Esophagus mucosa (tissue), 1 donor: ENCODE measurements at regions not wholly inside any gene's neighbourhood (a gene's known extent, or its start where the extent isn't known, plus 50 kb on each side); places are given as distances from the start of the nearest gene placed in this dataset.
"Not testable (repeated sequence)": the region's sequence is repeated elsewhere in the genome, so short reads cannot be mapped to it uniquely, and the experiment has no call there.

Source experiments
- ATAC-seq: fragments of 200-7000 bp; cut with Tn5 transposase; one replicate; pipeline ENCODE4 v1.9.1; 2020
- donor health status: DM: yes; HTN: yes; CAD: no.

DNA sequence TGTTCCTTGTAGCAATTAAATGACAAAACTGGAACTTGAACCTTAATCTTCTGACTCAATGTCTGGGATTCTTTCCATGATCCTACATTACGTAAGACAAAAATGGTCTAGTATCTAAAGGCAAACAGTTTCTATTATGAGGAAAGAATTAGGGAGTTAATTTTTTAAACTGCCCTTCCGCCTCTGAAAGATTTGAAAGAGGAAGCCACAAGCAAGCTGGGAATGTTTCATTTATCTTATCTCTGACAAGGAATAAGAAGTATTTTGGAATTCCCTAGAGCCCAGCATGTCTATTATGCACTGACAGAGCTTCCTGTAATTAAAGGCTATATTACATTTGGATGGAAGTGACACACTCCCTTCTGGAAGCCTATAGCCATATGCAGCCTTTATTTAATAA, 558.8 kb upstream of the CDH2 start:
- ATAC-seq = no peak

GRCh38 chr18:28729321-28729720, 552.4 kb upstream of the CDH2 start:
- ATAC-seq = no peak

GRCh38 chr18:28728891-28729290, 552.0 kb upstream of the CDH2 start:
- no peak for ATAC-seq

DNA sequence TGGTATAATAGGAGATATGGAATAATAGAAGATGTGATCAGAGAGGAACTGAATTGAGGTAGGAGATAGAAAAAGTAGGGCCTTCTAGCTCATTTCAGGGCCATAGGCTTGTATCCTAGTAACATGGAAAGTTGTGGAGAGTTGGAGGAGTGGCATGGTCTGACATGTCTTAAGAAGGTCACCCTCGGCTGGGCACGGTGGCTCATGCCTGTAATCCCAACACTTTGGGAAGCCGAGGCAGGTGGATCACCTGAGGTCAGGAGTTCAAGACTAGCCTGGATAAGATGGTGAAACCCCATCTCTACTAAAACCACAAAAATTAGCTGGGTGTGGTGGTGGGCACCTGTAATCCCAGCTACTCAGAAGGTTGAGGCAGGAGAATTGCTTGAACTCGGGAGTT, 550.3 kb upstream of the CDH2 start:
- ATAC-seq = not testable (repeated sequence)

- ATAC-seq = no peak
These were observed 548.9 kb upstream of the CDH2 start for GRCh38 chr18:28725876-28726275.

DNA sequence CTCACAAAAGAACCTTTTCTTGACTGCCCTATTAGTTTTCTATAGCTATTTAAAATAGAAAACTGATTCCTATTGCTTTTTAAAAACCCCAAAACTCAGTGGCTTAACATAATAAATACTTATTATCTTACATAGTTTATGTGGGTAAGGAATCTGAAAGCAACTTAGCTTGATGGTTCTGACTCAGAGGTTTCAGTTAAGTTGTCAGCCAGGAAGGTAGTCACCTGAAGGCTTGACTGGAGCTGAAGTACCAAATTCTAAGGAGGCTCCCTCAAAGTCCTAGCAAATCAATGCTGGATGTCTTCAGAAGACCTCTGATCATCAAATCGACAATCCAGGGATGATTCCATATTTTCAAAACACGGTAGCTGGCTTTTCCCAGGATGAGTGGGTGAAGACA, 546.6 kb upstream of the CDH2 start:
- no peak for ATAC-seq

DNA sequence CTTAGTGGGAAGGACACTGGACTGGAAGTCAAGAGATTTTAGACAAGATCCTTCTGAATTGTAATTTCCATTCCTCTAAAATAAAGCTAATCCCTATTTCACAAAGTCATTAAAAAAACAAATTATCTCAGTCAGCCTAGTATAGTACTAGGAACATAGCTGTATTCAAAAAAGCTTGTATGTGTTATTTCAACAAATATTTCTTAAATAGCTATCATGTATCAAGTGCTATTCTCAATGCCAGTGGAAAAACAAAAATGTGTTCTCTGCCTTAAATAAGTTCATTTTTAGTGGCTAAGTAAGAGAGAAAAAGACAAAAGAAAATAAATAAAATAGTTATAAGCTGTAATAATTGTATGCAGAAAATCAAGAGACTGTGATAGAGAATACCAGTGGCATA, 541.8 kb upstream of the CDH2 start:
- no peak for ATAC-seq

DNA sequence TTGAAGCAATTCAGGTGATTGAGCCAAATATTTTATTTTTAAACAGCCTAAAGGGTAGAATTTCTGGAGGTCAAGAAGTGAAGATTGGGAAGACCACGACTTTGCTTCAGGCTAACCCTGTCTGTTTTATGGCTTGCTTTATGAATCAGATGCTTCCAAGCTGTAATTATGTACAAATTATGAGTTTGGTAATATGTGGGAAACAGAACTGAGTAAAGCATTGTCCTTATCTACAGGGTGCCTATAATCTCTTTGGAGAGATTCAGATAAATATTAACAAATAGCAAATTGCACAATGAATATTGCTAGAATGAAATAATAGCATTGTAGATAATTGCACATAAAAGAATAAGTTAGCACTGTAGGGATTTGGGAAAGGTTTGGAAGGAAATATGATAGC, 539.4 kb upstream of the CDH2 start:
- ATAC-seq = no peak

DNA sequence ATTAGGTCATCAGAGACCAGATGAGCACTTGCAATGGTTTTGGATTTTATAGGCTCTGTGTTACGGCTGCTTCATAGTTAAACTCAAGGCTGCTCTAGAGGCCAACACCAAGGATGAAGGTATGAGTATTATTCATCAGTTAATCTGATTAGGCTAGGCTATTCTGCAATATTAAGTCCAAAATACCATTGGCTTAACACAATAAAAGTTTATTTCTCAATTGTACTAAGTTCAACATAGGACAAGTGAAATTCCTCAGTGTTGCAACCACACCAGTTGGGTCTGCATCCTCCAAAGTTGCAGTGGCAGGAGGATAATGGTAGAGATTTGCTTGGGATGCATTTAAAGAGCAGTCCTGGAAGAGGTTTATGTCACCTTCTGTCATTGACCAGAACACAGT, 538.3 kb upstream of the CDH2 start:
- no peak for ATAC-seq

DNA sequence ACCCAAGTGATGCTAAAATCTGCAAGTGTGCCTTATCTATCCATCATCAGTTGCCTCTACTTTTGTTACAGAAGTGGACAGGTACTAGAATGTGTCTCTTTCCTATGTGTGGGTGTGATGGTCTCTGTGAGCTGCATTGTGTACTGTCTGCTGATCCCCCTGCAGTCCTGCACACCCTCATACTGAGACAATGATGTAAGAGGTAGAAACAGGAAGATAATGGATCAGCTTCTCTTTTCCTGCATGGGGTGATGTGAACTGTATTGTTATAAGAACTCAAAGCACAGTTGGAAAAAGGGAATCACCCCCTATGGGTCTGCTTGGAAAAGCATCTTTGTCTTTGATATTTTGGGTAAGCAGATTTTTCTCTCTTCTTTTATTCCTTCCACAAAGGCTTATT, 537.6 kb upstream of the CDH2 start:
- no peak for ATAC-seq

- ATAC-seq = no peak
These were observed 536.0 kb upstream of the CDH2 start for GRCh38 chr18:28712796-28713425.

DNA sequence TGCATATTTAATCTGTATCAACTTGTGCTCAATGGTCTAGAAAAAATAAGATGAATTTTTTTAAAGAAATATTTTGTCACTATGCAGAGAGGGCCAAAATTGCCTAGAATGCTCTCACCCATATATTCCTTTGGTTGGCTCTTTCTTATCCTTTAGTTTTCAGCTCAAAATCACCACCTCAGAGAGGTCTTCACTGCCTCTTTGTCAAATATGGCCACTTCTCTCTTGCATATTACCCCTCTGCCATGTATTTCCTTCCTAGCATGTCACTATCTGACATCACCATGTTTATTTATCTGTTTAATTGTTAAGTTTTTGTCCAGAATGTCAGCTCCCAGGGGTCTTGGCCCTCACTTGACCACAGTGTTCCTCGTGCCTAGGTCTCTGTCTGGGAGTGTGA, 535.2 kb upstream of the CDH2 start:
- ATAC-seq = no peak

GRCh38 chr18:28711096-28711495, 534.2 kb upstream of the CDH2 start:
- ATAC-seq = no peak

GRCh38 chr18:28707006-28707405, 530.1 kb upstream of the CDH2 start:
- ATAC-seq = no peak

DNA sequence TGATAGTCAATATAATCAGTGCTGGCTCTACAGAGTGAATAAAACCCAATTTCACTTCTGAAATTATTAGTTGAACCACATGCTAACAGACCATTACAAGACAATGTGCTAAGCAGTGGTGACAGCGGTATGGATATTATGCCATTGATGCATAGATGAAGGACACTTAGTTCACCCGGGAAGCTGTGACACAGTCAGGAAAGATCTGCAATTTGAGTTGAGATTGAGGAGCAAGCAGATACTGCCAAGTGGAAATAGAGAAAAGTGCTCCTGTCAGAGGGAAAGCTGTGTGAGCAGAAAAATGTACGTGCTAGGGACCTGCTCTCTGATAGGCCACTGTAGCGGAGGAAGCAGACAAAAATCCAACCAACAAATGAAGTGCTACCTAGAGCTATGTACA, 529.5 kb upstream of the CDH2 start:
- no peak for ATAC-seq

DNA sequence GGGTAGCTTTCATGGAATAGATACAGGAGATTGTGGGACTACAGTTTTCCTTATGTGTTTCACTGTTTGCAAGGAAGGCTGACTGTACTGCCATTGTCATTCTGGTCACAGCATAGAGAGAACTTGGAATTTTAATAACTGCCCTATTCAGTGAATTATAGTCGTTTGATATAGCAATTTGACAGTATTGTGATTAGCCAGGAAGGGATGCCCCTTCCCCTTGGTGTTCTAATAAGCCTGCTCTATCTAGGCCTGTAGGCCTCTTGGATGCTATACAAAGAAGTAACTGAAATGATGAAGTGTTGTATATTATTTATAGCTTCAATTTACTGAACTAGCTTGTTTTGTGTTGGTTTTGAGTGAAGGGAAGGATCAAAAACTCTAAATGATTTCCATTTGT, 528.6 kb upstream of the CDH2 start:
- no peak for ATAC-seq

DNA sequence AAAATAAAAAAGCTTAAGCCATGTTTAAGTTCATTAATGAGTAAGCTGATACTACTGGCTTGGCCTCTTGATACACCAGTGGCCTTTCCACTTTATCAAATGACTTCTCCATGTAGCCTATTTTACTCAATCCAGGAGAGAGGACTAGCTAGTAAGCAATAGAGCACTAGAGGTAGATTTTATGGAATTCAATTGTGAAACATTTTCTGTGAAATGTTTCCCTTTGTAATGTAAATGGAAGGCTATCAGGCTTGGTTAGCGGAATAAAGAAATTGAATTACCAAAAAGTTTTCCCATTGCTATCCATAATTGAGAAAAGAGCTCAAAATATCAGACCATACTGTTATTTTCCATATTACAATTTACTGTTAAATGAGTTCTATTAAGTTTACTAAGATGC, 515.4 kb upstream of the CDH2 start:
- no peak for ATAC-seq

DNA sequence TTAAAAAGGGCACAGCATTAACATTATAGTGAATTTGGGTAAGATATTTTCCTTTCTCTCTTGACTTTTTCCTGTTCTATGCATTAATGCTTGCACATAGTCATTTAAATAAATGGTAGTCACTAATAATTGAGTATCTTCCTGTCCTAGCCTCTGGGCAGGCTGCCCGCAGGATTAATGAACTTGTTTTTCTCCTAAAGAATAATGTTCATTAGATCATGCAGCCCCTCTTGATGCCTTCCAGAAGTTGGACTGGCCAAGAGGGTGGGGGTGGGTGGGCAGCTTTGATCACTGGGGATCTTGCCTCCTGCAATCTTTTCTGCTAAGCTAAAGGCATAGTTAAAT, 514.5 kb upstream of the CDH2 start:
- ATAC-seq = no peak

DNA sequence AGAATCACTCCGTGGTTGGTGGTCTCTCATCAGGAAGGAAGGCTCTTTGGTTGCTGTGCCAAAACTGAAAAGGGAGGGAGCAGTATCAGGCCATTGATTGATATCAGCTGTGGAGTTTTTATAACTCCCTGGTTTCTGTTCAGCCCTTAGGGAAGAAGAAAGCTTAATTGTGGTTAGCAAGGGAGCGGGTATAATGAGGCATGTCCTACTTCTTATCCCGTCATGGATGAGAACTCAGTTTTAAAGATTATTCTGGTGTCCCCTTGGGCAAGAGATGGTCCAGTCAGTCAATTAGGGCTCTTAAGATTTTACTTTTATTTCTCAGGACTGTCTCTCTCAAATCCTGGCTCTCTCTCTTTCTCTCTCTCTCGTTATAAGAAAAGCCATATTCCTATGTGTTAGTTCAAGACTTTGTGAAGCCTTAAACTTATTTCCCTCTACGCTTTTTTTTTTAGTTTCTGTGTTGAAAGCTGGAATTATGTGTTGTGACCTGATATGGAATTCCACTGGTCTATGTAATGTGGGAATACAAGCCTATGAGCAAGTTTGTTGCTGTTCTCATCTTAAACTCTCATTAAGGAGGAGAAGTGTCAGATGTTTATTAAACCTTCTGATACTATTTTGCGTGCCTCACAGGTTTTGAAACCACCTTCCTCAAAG, 514.0 kb upstream of the CDH2 start:
- ATAC-seq = no peak

DNA sequence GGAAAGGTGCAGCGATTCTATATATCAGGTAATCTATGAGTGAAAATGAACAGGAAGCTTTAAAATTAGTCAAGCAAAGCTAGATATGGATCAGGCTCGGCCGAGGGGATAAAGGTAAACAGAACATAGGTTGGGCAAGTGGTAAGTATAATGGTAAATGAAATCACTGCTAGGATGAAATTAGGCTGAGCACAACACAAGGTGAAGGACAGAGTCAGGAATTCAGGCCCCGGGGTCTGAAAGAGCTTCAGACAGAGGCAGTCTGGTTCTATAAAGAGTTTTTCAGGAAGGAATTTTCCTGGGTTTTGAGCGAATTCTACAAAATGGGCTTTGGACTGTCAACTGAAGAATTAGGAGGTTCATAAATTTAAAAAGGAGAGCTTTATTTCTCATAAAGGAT, 513.2 kb upstream of the CDH2 start:
- no peak for ATAC-seq

- ATAC-seq = no peak
These were observed 512.7 kb upstream of the CDH2 start for GRCh38 chr18:28689588-28689987.

DNA sequence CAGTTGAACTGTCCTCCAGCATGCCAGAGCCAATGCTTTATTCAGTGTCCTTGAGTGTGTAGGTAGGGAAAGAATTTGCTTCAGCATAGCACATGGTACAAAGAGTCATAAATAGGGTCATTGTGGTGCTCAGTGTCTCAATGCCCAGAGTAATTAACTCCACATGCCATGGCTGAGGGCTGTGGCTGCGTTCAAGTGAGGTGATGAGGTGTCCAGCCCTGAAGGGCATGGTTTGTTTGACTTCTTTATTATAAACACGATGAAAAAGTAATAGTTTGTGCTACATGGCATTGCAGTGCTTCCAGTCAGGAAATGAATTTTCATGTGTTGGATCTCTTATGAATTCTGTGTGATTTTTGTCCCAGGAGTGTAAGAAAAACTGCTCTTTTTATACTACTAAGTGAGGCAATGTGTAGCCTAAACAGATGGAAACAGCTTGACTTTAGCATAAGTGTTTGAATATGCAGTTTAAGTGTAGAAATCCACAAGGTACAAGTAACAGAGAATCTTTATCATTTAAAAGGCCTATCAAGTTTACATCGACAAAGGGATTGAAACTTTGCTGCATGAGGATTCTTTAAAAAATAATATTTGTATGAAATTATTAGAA, 507.9 kb upstream of the CDH2 start:
- no peak for ATAC-seq

- no peak for ATAC-seq
These were observed 506.0 kb upstream of the CDH2 start for GRCh38 chr18:28682912-28683311.

DNA sequence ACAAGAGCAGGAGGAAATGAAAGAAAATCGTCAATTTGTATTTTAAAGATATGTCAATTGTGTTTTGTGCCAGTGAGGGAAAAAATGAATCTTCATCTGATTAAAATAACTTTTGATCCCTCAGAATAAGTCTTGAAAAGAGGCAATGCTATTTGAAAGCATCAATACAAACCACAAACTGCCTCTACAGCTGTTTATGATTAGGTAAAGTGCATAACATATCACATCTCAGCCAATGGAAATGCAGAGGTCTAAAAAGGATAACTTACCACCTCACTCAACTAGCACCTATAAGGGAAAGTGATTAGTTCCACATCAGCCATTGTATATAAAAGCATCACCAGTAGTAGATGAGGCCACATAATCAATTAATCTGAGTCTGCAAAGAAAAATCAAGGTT, 492.2 kb upstream of the CDH2 start:
- no peak for ATAC-seq

- ATAC-seq = no peak
These were observed 489.3 kb upstream of the CDH2 start for GRCh38 chr18:28666216-28666615.
